KMS-11 (cell line): ENCODE measurements at regions not wholly inside any gene's neighbourhood (a gene's known extent, or its start where the extent isn't known, plus 50 kb on each side); places are given as distances from the start of the nearest gene placed in this dataset.

ENCODE experiments used
- H2AFZ ChIP-seq: fragments of 200-600 bp; sonication (generic); 2 replicates; pipeline ENCODE4 v1.6.1; 2016; ENCODE audit warnings: antibody characterized with exemption, mixed run types, low read depth
- H3K27ac ChIP-seq: fragments of 200-600 bp; sonication (generic); 2 replicates; pipeline ENCODE4 v1.6.1; 2016; ENCODE audit warnings: mild to moderate bottlenecking, mixed run types
- H3K27me3 ChIP-seq: fragments of 200-600 bp; sonication (generic); 2 replicates; pipeline ENCODE4 v1.6.1; 2017; ENCODE audit warnings: mild to moderate bottlenecking, low read depth, mixed run types, moderate library complexity; ENCODE audit not compliant: insufficient read depth
- H3K36me3 ChIP-seq: fragments of 200-600 bp; sonication (generic); 2 replicates; pipeline ENCODE4 v1.6.1; 2017; ENCODE audit warnings: mild to moderate bottlenecking, mixed run types; ENCODE audit not compliant: insufficient read depth
- H3K4me1 ChIP-seq: fragments of 200-600 bp; sonication (generic); 2 replicates; pipeline ENCODE4 v1.6.1; 2016; ENCODE audit warnings: mild to moderate bottlenecking, low read depth, mixed run types; ENCODE audit not compliant: poor library complexity, severe bottlenecking
- H3K4me2 ChIP-seq: fragments of 200-600 bp; sonication (generic); 2 replicates; pipeline ENCODE4 v1.7.0; 2016; ENCODE audit warnings: mild to moderate bottlenecking, mixed run types
- H3K4me3 ChIP-seq: fragments of 200-600 bp; sonication (generic); IDR thresholded peaks from 2 replicates; pipeline ENCODE4 v1.6.1; 2017; ENCODE audit warnings: low read depth, low read length, mixed read lengths; ENCODE audit not compliant: insufficient read depth
- H3K79me2 ChIP-seq: fragments of 200-600 bp; sonication (generic); 2 replicates; pipeline ENCODE4 v1.6.1; 2016; ENCODE audit warnings: low read depth, mixed run types; ENCODE audit not compliant: insufficient read depth
- H3K9ac ChIP-seq: fragments of 200-600 bp; sonication (generic); 2 replicates; pipeline ENCODE4 v1.6.1; 2016; ENCODE audit warnings: mild to moderate bottlenecking, mixed run types
- H4K20me1 ChIP-seq: fragments of 200-600 bp; sonication (generic); 2 replicates; pipeline ENCODE4 v1.6.1; 2016; ENCODE audit warnings: mild to moderate bottlenecking, mixed run types; ENCODE audit not compliant: insufficient read depth
- CTCF ChIP-seq: fragments of 200-600 bp; sonication (generic); conservative IDR thresholded peaks from 2 replicates; pipeline ENCODE4 v1.6.1; 2017; ENCODE audit warnings: low read depth, mild to moderate bottlenecking, antibody characterized with exemption, low read length, moderate library complexity, mixed read lengths

- Histone ChIP-seq H3K27ac (no peak overlapping the region), H3K27me3 (no peaks in the 10 kb centered on the region), H3K4me1 (no peaks in the 10 kb centered on the region), H3K9ac (no peak overlapping the region), H3K4me2 (no peak overlapping the region), H3K79me2 (no peaks in the 10 kb centered on the region), H3K4me3 (no peak overlapping the region), H3K36me3 (no peaks in the 10 kb centered on the region), H2AFZ (no peak overlapping the region), H4K20me1 (no peaks in the 10 kb centered on the region)
- no peak for TF ChIP-seq CTCF
Observed at GRCh38 chr10:75326306-75326705, 75.3 kb downstream of the ZNF503 start.

- Histone ChIP-seq H4K20me1 (no peaks in the 10 kb centered on the region), H2AFZ (no peak overlapping the region), H3K27ac (no peak overlapping the region), H3K4me3 (no peak overlapping the region), H3K27me3 (no peaks in the 10 kb centered on the region), H3K36me3 (no peaks in the 10 kb centered on the region), H3K4me2 (no peak overlapping the region), H3K4me1 (no peaks in the 10 kb centered on the region), H3K79me2 (no peaks in the 10 kb centered on the region), H3K9ac (no peak overlapping the region)
- no peak for TF ChIP-seq CTCF
Observed at GRCh38 chr10:75319274-75319673, 82.3 kb downstream of the ZNF503 start.

GRCh38 chr10:75314570-75314969, 78.8 kb upstream of the COMTD1 start:
- TF ChIP-seq CTCF = no peak
- Histone ChIP-seq H3K4me1 (no peaks in the 10 kb centered on the region), H3K27ac (no peak overlapping the region), H4K20me1 (no peaks in the 10 kb centered on the region), H3K27me3 (no peaks in the 10 kb centered on the region), H3K36me3 (no peaks in the 10 kb centered on the region), H2AFZ (no peak overlapping the region), H3K79me2 (no peaks in the 10 kb centered on the region), H3K4me3 (no peak overlapping the region), H3K4me2 (no peak overlapping the region), H3K9ac (no peak overlapping the region)

GRCh38 chr10:75312440-75312839, 76.7 kb upstream of the COMTD1 start:
- Histone ChIP-seq H3K9ac (no peak overlapping the region), H3K27ac (no peak overlapping the region), H2AFZ (no peak overlapping the region), H3K4me2 (no peak overlapping the region), H4K20me1 (no peaks in the 10 kb centered on the region), H3K27me3 (no peaks in the 10 kb centered on the region), H3K4me1 (no peaks in the 10 kb centered on the region), H3K79me2 (no peaks in the 10 kb centered on the region), H3K36me3 (no peaks in the 10 kb centered on the region), H3K4me3 (no peak overlapping the region)
- TF ChIP-seq CTCF = no peak

GRCh38 chr10:75305675-75306074, 69.9 kb upstream of the COMTD1 start:
- Histone ChIP-seq H3K4me2 (no peak overlapping the region), H3K36me3 (no peaks in the 10 kb centered on the region), H3K27ac (no peak overlapping the region), H3K9ac (no peak overlapping the region), H3K27me3 (no peaks in the 10 kb centered on the region), H3K79me2 (no peaks in the 10 kb centered on the region), H4K20me1 (no peaks in the 10 kb centered on the region), H2AFZ (no peak overlapping the region), H3K4me3 (no peak overlapping the region), H3K4me1 (no peaks in the 10 kb centered on the region)
- TF ChIP-seq CTCF = no peak
